ENCODE measurements at regions not wholly inside any gene's neighbourhood (a gene's known extent, or its start where the extent isn't known, plus 50 kb on each side); places are given as distances from the start of the nearest gene placed in this dataset.

DNA sequence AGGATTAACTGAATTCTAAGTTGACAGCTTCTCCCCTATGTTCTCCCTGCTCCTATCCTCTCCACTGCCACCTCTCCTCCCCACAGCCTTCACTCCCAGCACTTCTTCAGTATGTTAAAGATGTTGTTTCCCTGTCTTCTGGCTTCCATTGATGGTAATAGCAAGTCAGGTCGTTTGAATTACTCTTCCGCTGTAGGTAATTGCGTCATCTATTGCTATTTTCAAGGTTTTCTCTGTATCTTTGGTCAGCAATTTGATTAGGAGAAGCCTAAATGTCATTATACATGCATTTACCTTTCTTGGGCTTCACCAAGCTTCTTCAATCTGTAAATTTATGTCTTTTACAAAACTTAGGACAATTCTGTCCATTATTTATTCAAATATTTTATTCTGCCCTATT is 377.3 kb upstream of the KLF12 start:
- TF ChIP-seq EZH2 (IDR thresholded peaks at IDR 0.05; ENCODE audit: borderline replicate concordance, low read length) = no peak
- TF ChIP-seq, protein P1, sequence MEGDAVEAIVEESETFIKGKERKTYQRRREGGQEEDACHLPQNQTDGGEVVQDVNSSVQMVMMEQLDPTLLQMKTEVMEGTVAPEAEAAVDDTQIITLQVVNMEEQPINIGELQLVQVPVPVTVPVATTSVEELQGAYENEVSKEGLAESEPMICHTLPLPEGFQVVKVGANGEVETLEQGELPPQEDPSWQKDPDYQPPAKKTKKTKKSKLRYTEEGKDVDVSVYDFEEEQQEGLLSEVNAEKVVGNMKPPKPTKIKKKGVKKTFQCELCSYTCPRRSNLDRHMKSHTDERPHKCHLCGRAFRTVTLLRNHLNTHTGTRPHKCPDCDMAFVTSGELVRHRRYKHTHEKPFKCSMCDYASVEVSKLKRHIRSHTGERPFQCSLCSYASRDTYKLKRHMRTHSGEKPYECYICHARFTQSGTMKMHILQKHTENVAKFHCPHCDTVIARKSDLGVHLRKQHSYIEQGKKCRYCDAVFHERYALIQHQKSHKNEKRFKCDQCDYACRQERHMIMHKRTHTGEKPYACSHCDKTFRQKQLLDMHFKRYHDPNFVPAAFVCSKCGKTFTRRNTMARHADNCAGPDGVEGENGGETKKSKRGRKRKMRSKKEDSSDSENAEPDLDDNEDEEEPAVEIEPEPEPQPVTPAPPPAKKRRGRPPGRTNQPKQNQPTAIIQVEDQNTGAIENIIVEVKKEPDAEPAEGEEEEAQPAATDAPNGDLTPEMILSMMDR (IDR thresholded peaks at IDR 0.05; ENCODE audit: low read length) = no peak

Data from OCI-LY1 (cell line).